GM19328 (cell line): ENCODE measurements at regions not wholly inside any gene's neighbourhood (a gene's known extent, or its start where the extent isn't known, plus 50 kb on each side); places are given as distances from the start of the nearest gene placed in this dataset.
"Not testable (repeated sequence)": the region's sequence is repeated elsewhere in the genome, so short reads cannot be mapped to it uniquely, and the experiment has no call there.

ENCODE experiments used
- ATAC-seq: cut with Tn5 transposase; IDR thresholded peaks from one replicate; pipeline ENCODE4 v1.9.1; 2021; ENCODE audit warnings: mild to moderate bottlenecking, moderate library complexity; ENCODE audit not compliant: unreplicated experiment

DNA sequence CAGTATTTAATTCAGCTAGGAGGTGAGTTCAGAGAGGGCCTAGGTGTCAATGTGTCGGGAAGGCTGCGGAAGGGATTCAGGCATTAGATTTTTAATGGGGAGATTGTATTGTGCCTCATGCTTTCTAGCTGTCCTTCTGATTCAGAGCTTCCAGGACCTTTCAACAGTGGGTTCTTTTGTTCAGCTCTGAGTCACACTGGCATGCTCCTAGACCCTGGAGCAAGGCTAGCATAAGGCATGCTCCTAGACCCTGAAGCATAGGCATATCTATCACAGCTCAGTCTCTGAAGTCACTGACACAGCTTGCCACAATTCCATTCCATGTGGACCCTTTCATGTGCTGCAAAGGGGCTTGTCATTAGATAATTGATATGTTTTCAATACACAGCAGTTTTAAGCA, 396.9 kb downstream of the RAB38 start:
- no peak for ATAC-seq

DNA sequence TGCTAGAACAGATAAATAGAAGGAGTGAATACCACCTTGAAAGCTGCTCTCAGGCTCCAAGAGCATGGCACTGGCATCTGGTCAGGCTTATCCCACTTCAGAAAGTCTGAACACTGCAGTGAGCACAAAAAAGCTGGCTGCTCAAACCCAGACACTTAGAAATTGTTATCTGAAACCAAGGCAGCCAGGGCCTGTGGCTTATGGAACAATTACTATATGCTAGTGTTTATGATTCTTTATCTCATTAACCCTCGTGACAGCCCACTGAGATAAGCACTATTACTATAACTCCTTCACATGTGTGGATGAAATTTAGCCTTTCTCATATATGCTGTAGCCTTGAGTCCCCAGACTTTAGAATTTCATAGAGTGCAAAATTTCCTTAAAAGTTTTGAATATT, 400.2 kb downstream of the RAB38 start:
- no peak for ATAC-seq

- no peak for ATAC-seq
These were observed 405.6 kb downstream of the RAB38 start for GRCh38 chr11:87769661-87770060.

- ATAC-seq: no peak
These were observed 407.6 kb downstream of the RAB38 start for GRCh38 chr11:87767615-87768014.

DNA sequence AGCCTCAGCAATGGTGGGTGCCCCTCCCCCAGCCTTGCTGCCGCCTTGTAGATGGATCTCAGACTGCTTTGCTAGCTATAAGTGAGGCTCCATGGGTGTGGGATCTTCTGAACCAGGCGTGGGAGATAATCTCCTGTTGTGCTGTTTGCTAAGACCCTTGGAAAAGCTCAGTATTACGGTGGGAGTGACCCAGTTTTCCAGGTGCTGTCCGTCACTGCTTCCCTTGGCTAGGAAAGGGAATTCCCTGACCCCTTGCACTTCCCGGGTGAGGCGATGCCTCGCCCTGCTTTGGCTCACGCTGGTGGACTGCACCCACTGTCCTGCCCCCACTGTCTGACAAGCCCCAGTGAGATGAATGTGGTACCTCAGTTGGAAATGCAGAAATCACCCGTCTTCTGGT, 411.2 kb downstream of the RAB38 start:
- ATAC-seq: not testable (repeated sequence)

DNA sequence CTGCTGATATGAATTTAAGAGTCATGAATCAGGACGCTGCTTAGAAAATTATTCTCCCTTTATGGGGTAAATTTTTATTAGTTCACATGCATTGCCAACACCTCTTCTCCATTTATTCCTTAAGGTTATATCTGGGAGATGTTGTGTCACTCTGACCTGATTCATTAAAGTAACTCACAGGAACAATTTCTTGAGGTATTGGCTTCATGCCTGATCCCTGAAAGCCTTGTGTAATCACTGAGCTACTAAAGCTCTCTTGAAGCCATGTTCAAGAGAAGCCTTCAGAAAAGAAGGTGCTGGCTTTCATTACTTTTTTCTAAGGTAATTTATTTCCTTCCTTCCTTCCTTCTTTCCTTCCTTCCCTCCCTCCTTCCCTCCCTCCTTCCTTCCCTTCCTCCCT, 420.6 kb downstream of the RAB38 start:
- no peak for ATAC-seq

DNA sequence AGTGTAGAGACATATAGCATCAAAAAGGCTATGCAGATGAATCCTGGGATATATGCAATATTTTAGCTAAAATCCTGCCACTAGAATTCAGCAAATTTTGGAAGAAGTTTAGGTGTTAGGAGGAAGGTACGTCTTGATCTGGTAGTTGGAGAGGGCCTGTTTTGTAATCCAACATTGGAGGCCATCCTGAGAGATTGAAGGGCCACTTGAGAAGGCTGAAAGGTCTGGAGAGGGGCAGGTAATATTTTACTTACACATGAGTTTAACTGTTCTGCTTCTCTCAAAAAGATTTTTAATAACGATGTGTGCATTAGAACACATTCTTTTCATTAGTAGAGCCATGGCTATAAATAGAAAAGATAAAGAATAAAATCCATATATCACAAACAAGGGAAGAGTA, 422.1 kb downstream of the RAB38 start:
- no peak for ATAC-seq

DNA sequence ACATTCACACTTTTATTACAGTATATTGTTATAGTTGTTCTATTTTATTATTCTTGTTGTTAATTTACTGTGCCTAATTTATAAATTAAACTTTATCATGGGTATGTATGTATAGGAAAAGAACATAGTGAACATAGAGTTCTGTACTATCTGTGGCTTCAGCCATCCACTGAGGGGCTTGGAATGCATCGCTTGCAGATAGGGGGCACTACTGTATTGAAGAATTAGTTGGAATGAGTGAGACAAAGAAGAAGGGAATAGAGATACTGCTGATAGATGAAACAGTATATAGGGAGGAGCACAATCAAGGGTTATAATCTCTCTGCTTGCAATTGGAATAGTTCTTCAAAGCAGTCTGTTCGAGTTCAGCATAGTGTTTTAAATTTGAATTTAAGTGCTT, 432.2 kb downstream of the RAB38 start:
- no peak for ATAC-seq

- ATAC-seq: no peak
These were observed 434.3 kb downstream of the RAB38 start for GRCh38 chr11:87740968-87741367.

DNA sequence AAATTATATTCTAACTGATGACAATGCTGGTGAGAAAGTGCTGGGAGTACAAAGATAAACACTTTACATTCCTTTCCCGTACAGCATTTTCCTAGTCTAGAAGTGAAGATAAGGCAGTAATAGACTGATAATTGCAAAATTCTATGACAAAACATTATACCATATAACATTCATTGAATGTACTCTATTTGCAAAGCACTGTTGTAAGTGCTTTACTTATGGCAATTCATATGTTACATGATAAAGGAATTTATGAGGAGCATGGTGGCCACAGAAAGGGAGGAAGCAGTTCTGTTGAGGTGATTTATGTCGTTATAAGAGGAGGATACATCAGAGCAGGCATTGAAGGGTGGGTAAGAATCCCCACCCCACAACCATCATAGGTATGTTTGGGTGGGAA, 434.8 kb downstream of the RAB38 start:
- ATAC-seq: no peak

- ATAC-seq: no peak
These were observed 435.5 kb downstream of the RAB38 start for GRCh38 chr11:87739766-87740165.

GRCh38 chr11:87739261-87739660, 436.0 kb downstream of the RAB38 start:
- no peak for ATAC-seq

DNA sequence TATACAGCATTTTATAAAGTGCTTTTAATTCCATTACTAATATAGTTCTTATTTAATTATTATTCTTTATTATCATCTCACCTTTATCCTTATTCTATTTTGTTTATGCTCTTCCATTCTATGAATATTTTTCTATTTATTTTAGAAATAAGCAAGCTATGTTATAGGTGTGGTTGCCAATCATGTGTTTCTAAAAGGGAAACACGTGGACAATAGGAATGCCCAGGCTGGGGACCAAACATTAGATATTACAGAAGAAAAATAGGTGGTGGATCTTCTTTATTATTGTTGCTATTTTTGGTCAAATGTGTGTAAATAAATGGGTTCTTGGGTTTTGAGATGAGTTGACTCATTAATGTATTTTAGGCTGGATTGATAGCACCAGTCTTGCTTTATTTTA, 438.3 kb downstream of the RAB38 start:
- no peak for ATAC-seq

GRCh38 chr11:87726506-87726905, 448.7 kb downstream of the RAB38 start:
- no peak for ATAC-seq

- no peak for ATAC-seq
These were observed 450.9 kb downstream of the RAB38 start for GRCh38 chr11:87724358-87724757.

GRCh38 chr11:87722756-87723565, 452.3 kb downstream of the RAB38 start:
- peak; percentile 69 for ATAC-seq

GRCh38 chr11:87719326-87720073, 455.7 kb downstream of the RAB38 start:
- ATAC-seq: no peak

- ATAC-seq: no peak
These were observed 462.4 kb downstream of the RAB38 start for GRCh38 chr11:87712802-87713202.

- no peak for ATAC-seq
These were observed 462.9 kb downstream of the RAB38 start for GRCh38 chr11:87712391-87712790.

GRCh38 chr11:87703589-87703988, 471.7 kb downstream of the RAB38 start:
- not testable (repeated sequence) for ATAC-seq

DNA sequence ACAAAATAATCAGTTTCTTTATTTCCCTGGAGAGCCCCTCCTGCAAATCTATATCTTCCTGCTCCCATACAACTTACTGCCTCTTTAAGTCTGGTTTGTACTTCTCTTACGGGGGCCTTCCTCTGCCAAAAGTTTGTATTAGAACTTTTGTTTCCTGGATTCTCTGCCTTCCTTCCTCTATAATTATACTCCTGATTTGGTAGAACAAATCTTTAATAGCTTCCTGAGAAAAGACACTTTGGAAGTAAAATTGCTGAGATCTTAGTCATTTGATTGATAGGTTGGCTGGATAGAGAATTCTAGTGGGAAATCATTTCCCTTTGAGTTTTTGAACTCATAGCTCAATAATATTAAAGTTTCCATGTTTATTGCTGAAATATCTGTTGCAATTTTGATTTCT, 499.2 kb downstream of the RAB38 start:
- ATAC-seq: no peak

GRCh38 chr11:87666730-87667129, 508.5 kb downstream of the RAB38 start:
- no peak for ATAC-seq
